Peyer's patch (tissue), 4 donors: ENCODE measurements at regions not wholly inside any gene's neighbourhood (a gene's known extent, or its start where the extent isn't known, plus 50 kb on each side); places are given as distances from the start of the nearest gene placed in this dataset.
"Not testable (repeated sequence)": the region's sequence is repeated elsewhere in the genome, so short reads cannot be mapped to it uniquely, and the experiment has no call there.

ENCODE experiments used
- DNase-seq, 3 donors: peaks; one replicate each; pipeline ENCODE4 v3.0.0-alpha.2; 2017 to 2019
- H3K27ac ChIP-seq, 4 donors: fragments of 200-600 bp; sonication (generic); one replicate each; pipeline ENCODE4 v1.5.1; 2016 to 2019
- H3K27me3 ChIP-seq, 2 donors: fragments of 200-600 bp; sonication (generic); one replicate each; pipeline ENCODE4 v1.5.1; 2019
- H3K36me3 ChIP-seq, 3 donors: fragments of 200-600 bp; sonication (generic); one replicate each; pipeline ENCODE4 v1.5.1; 2016 to 2019
- H3K4me1 ChIP-seq, 4 donors: fragments of 200-600 bp; sonication (generic); one replicate each; pipeline ENCODE4 v1.5.1; 2016 to 2019
- H3K4me3 ChIP-seq, 4 donors: fragments of 200-600 bp; sonication (generic); 1 replicate in 3 of 4; 2 replicates in 1 of 4; pipeline ENCODE4 v1.5.1; 2016 to 2019; ENCODE audit warnings: mild to moderate bottlenecking in 1 of 4
- H3K9me3 ChIP-seq, 4 donors: fragments of 200-600 bp; sonication (generic); one replicate each; pipeline ENCODE4 v1.5.1; 2016 to 2019; ENCODE audit warnings: mild to moderate bottlenecking in 1 of 4
- CTCF ChIP-seq, 6 experiments: fragments of 450-650 bp in 4 of 6; fragments of 200-600 bp in 2 of 6; sonication (generic) in 1 of 6; IDR thresholded peaks; one replicate each; pipeline ENCODE4 v1.5.1; 2017 to 2019; ENCODE audit warnings: antibody characterized with exemption in 6 of 6, mild to moderate bottlenecking in 3 of 6, moderate library complexity in 1 of 6
- POLR2A ChIP-seq, 2 donors: fragments of 450-650 bp; IDR thresholded peaks; one replicate each; pipeline ENCODE4 v1.5.1; 2017; ENCODE audit warnings: antibody characterized with exemption in 2 of 2, mild to moderate bottlenecking in 2 of 2, moderate library complexity in 2 of 2

- Histone ChIP-seq H3K9me3 (no peaks in the 10 kb centered on the region), H3K4me3 (no peak overlapping the region), H3K4me1 (no peaks in the 10 kb centered on the region), H3K27me3 (no peaks in the 10 kb centered on the region), H3K36me3 (no peaks in the 10 kb centered on the region), H3K27ac (no peak overlapping the region)
- TF ChIP-seq POLR2A (IDR thresholded peaks at IDR 0.05) (no peak), CTCF (IDR thresholded peaks at IDR 0.05) (no peak)
- DNase-seq, result no peak
Measured at GRCh38 chr13:81563091-81563490, 1222.2 kb upstream of the SPRY2 start.

GRCh38 chr13:81562598-81562997 is 1221.7 kb upstream of the SPRY2 start:
- Histone ChIP-seq H3K27ac (no peak overlapping the region), H3K27me3 (no peaks in the 10 kb centered on the region), H3K4me1 (no peaks in the 10 kb centered on the region), H3K9me3 (no peaks in the 10 kb centered on the region), H3K36me3 (no peaks in the 10 kb centered on the region), H3K4me3 (no peak overlapping the region)
- no peak for DNase-seq
- no peak for TF ChIP-seq CTCF (IDR thresholded peaks at IDR 0.05)
- no peak for TF ChIP-seq POLR2A (IDR thresholded peaks at IDR 0.05)

GRCh38 chr13:81551036-81551435 is 1210.1 kb upstream of the SPRY2 start:
- H3K27me3 ChIP-seq, result no peaks in the 10 kb centered on the region
- H3K27ac ChIP-seq, result no peak overlapping the region
- peaks cover 0 to 7% (median 0%) of the 10 kb centered on the region in 4 donors for H3K9me3 ChIP-seq
- no peak overlapping the region for H3K4me3 ChIP-seq
- no peak for TF ChIP-seq CTCF (IDR thresholded peaks at IDR 0.05)
- no peak for TF ChIP-seq POLR2A (IDR thresholded peaks at IDR 0.05)
- no peak for DNase-seq
- H3K36me3 ChIP-seq, result no peaks in the 10 kb centered on the region
- H3K4me1 ChIP-seq, result no peaks in the 10 kb centered on the region

GRCh38 chr13:81546294-81546693 is 1205.4 kb upstream of the SPRY2 start:
- H3K4me3 ChIP-seq, H3K27ac ChIP-seq, H3K4me1 ChIP-seq, H3K27me3 ChIP-seq, DNase-seq, H3K9me3 ChIP-seq, H3K36me3 ChIP-seq: not testable (repeated sequence)

- no peak for TF ChIP-seq CTCF (IDR thresholded peaks at IDR 0.05)
- no peak for TF ChIP-seq POLR2A (IDR thresholded peaks at IDR 0.05)
- no peak overlapping the region for H3K27ac ChIP-seq
- H3K4me1 ChIP-seq, result no peaks in the 10 kb centered on the region
- no peak overlapping the region for H3K4me3 ChIP-seq
- no peaks in the 10 kb centered on the region for H3K36me3 ChIP-seq
- no peaks in the 10 kb centered on the region for H3K9me3 ChIP-seq
- no peaks in the 10 kb centered on the region for H3K27me3 ChIP-seq
- no peak for DNase-seq
Measured at GRCh38 chr13:81540777-81541176, 1199.9 kb upstream of the SPRY2 start.

GRCh38 chr13:81539643-81540150 is 1198.8 kb upstream of the SPRY2 start:
- Histone ChIP-seq H3K27ac (no peak overlapping the region), H3K27me3 (no peaks in the 10 kb centered on the region), H3K4me3 (no peak overlapping the region), H3K36me3 (no peaks in the 10 kb centered on the region), H3K4me1 (no peaks in the 10 kb centered on the region), H3K9me3 (no peaks in the 10 kb centered on the region)
- TF ChIP-seq POLR2A (IDR thresholded peaks at IDR 0.05), result no peak
- no peak for TF ChIP-seq CTCF (IDR thresholded peaks at IDR 0.05)
- no peak for DNase-seq
